Umbilical cord (tissue), 1 donor: ENCODE measurements at regions not wholly inside any gene's neighbourhood (a gene's known extent, or its start where the extent isn't known, plus 50 kb on each side); places are given as distances from the start of the nearest gene placed in this dataset.

Experiments
- DNase-seq: peaks from one replicate; pipeline ENCODE4 v3.0.0-alpha.2; 2015; ENCODE audit warnings: low spot score

DNA sequence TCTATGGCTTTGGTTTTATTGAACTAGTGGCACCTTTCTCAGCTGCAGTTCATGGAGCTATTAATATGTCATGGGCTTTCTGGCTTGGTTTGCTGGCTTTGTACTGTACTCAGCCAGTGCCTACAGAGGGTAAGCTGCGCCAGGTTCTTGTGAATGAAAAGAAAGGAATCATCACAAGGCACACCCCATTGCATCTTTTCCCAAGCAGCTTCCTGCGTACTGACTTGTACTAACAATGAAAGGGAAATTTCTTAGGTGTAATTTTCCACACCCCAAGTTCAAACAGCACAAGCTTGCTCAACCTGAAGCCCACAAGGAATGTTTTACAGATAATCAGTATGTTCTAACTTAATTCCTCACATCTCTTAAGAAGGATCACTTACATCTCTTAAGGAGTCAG, 78.0 kb upstream of the TNFSF18 start:
- no peak for DNase-seq

DNA sequence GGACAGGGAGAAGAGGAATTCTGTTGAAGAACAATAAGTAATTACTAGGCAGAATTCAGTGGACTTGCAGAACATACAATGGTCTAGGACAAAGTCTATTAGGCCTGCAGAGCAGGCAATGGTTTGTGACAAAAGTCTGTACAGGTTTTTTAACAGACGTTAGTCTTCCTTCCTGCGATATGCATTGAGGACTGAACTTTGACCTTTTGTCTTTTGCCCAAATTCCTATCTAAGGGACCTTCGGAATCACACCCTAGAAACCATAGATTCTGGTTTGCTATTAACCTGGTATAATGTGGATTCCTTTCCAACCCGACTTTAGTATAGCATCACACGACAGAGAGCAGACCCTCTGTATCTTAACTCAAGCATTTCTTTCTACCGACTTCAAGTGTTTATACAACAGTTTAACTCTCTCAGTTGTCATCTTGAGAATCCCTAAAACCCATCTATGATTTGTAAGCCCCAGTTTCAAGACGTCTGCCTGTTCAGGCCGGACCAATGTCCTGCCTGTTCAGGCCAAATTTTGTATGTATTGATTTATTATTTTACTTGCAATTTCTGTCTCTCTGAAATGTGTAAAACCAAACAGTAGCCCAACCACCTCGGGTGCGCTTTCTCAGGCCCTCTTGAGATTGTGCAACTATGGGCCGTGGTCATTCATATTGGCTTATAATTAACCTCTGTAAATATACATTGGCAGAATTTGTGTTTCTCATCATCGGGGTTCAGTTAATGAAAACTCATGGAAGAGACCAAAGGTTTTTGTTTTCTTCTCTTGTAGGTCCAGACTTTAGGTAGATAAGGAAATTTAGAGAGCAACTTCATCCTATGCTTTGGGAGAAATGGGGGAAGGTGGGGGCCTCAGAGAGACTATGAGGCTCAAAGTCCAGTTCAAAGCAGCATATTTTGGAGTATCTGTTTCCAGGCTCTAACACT, 76.9 kb upstream of the TNFSF18 start:
- DNase-seq: no peak

DNA sequence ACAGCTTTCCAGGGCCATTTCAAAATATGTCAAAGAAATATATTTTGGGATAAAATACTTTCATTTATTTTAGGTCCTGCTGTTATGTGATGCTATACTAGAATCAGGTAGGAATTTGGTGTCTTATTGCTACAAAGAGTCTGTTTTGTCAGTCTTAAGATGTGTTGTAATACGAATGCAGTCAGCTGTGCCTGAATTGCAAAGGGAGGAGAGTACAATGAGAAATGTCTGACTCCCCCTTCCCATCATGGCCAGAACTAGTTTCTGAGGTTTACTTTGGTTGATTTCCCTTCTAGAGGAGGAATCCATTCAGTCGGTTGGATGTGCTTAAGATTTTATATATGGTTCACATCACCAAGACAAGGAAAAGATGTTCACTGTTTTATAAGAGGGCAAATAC, 75.7 kb upstream of the TNFSF18 start:
- DNase-seq: no peak

DNA sequence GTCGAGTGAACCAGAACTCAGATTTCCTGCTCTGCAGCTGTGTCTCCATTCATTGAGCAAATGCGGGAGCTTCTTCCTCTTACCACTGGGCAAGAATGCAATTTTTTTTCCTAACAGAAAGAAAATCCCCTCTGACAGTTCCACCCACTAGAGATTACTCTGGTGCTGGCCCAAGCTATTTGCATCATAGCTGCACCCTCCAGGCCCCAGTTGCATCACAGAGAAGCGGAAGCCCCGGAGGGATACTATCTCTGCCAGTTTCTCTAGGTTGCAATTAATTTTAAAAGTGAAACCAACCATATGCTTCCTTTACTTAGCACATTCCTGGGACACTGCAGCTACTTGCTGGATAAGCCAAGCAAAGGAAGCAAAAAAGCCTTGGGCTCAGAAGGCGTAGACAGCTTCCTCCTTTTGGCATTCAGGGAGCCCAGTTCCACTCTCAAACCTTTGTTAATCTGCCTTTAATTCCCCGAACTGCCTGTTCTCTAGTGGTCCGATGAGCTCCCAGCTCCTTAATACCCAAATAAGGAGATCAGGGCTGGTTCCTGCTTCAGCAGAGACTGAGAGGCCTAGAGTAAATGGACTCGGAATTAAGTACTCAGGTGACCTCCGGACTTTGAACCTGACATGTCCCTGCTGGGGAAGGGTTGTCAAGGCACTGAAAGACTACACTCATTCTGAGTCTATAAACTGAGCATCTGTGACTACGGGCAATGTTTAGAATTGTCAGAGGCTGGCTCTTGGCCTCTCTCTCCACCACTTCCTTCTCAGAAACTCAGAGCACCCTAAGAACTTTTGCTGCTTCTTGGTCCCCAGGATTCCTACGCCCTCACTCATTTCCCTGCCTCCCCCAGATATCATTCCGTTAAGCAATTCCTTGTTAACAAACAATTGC, 72.5 kb upstream of the TNFSF18 start:
- peak; percentile 96 for DNase-seq

DNA sequence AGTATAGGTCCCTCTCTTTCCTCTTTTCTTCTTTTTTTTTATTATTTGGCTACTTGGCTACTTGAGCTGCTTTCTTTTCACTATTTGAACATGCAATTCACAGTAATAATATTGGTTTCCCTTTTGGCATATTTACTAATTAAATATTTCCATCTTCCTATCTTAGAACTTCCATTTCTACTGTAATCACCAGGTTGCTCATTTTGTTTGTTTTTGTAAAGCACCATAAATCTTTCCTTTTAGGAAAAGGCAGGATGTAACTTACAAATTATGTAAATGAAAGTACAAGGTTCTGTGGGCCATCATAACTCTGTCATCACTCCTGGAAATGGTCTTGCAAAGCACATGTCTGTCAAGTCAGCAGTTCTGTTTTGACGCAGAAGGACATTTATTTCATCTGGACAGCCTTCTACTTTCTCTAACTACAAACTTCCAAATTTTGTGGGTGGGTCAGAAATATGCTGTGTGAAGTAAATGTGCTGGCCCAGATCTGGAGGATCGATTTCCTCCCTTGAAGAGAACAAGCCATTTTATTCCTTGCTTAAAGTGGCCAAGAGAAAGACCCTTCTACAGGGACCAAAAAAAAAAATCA, 71.7 kb upstream of the TNFSF18 start:
- peak; percentile 18 for DNase-seq

DNA sequence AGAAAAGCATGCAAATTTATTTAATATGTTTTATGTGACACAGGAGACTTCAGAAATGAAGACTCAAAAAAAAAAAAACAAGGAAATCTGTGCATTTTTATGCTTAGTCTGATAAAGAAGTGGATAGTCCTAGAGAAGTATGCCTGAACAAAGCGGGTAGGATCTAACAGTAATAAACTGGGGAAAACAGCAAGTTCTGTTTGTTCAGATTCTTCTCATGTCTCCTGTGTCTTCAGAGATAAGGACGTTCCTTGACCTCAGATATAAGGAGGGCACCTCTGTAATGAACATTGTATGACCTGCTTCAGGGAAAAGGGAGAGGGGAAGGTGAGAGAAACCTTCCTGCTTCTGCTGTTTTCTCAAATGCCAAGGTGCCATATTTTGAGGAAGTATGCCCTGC, 67.7 kb upstream of the TNFSF18 start:
- no peak for DNase-seq

DNA sequence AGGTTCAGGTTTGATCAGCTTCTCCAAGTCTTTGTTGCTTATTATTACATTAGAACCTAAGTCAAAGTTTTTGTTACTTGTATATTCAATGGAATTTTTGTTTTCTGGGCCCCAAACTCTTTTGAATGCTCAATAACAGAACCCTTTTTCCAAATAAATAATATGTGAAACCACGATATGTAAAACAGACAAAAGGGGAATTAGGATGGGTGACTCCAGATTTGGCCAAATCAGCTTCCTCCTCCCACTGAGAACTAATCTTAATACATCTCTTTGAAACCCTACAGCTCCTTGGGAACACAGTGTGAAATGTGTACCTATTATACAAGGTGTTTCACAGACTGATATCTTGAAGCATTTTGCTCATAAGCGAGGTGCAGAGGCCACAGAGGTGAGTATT, 67.0 kb upstream of the TNFSF18 start:
- DNase-seq: no peak

DNA sequence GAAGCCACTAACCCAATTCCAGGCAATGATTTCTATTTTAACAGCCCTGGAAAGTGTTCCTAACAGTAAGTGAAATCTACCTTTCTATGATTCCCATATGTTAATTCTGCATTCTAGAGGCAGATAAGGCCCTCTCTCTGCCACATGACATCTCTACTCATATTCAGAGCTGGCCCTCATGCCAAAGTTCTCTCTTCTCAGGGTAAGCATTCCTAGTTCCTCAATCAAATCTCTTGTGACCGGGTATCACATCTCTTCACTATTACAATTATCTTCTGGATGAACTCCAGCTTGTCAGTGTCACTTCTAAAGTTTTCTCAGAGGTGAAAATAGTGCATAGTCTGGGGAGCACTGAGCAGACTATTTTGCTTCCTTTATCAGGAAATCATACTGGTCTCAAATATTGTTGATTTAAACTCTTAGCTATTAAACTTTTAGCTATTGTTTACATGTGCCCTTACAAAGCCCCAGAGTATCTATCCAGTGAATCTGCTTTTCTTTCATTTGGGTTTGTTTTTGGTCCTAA, 66.4 kb upstream of the TNFSF18 start:
- peak; percentile 19 for DNase-seq

DNA sequence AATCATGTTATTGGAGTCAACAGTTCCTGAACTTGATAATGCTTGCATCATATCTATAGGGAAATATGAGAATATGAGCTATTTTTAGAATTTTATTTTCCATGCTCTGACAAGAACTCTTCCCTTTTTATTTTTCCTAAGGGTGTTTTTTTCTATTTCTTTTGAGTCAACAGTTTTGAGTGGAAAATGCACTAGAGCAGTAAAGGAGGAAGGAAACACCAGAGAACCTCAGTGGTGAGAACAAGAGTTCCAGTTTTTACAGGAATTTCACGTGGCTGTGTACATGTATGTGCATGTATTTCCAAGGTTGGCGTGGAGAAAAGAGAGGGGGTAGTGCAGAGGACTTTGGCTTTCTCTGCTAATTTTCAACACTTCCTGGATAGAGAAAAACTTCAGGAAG, 63.6 kb upstream of the TNFSF18 start:
- DNase-seq: peak; percentile 19

DNA sequence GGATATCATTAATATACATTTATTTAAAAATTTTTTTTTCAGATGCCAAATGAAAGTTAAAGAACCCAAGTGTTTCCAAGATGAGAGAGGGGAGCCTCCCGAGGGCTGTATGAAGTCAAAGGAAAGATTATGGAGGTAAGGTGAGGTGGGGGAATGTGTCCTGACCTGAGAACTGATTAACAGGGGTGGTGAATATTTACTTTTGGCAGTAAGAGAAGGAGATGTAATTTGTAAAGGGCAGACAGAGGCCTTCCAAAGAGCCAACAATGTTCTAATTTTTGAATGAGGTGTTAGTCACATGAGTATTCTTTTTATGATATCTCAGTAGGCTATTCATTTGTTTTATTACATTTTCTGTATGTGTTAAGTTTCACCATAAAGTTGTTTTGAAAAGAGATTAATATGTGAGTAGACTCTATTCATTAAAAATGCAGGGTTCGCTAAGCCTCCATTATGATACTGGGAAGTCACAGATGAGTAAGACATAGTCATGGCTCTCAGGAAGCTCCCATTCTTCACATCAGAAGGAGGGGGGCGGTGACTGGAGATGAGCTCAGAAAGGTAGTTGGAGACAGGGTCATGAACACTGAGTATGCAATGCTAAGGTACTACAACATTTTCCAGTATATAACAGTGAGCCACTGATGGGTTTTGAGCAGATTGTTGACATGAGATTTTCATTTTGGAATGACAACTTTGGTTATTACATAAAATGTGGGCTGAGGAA, 62.4 kb upstream of the TNFSF18 start:
- no peak for DNase-seq

DNA sequence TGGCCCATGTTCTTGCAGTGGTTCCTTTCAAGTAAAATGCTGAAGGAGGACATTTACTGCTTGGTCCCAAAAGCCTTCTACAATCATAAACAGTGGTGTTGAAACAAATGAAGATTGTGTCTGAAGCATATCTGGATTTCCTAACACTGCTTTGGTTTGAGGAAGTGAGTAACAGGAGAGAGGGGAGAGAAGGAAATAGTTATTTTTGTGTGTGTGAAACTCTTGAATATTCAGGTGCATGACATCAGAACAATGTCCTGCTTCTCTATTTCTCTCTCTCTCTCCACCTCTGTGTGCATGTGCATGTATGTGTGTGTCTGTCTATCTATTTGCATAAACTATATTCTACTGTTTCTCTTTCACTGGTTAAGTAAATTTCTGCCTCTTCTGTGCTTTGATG, 61.4 kb upstream of the TNFSF18 start:
- DNase-seq: peak; percentile 33

DNA sequence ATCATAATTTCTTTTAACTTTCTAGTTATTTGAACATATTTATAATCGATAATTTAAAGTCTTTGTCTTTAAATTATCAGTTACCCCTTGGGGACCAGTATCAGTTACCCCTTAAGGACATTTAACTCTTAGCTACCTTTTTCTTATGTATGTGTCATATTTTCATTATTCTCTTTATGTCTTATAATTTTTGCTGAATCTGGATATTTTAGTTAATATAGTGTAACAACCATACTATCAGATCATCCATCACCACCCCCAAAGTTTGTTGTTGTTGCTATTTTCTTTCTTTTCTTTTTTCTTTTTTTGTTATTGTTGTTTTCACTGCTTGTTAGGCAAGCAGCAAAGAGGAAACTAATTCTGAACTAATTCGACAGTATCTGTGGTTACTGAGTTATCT, 57.0 kb upstream of the TNFSF18 start:
- no peak for DNase-seq

DNA sequence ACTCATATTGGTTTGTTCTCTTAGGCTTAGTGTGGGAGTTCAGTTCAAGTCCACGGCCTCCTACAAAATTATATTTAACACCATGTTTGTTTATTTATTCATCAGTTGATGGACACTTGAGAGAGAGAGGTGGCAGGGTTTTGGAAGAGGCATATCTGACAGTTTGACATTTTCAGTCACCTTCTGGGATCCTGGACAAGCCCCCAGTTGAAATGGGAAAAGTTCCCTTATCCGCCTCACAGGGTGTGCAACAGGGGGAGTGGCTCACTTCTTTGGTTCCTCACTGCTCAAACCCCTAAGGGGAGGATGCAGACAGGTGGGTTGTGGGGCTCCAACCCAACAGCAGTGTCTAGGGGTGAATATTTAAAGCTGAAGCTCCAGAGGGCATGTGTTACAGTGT, 52.3 kb upstream of the TNFSF18 start:
- no peak for DNase-seq

DNA sequence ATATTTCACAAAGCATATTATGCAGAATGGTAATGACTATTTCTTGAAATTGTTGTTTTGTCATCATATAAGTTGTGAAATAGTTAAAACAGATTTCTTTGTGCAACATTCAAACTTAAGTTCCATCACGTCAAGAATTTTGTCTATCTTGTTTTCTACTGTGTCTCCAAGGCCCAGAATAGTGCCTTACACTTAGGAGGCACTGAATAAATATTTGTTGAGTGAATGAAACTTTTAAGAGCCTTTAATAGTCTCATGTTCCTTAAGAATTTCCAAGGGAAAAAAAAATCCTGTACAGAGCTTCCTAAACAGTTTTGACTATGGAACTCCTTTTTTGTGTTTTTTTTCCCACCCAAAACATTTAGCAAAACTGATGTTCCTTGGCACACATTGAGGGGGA, 50.8 kb upstream of the TNFSF18 start:
- no peak for DNase-seq

DNA sequence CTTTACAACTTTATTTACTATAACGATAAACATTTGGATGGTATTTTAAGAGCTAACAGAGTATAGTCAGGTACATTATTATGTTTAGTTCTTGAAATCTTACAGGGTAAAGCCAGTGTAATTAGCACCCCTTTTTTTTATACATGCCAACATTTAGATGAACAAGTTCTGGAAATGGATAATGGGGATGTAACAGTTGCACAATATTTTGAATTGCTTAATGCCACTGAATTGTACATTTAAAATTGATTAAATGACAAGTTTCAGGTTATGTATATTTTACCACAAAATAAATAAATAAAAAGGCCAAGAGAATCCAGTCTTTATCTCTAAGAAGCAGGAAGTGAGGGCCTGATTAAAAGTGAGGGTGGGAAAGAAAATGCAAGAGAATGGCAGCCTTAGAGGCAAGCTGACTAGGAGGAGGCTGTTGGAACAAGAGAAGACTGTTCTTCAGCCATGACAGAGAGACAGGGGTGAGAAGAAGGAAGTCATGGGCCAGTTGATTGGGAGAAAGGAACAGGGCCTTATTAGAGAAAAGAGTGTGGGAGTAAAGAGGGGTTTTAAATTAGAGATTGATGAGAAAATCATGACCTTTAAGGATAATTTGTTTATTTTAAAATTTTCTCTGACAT, 49.9 kb upstream of the TNFSF18 start:
- no peak for DNase-seq
